Astrocyte (in vitro differentiated cells and primary cell): ENCODE measurements at regions not wholly inside any gene's neighbourhood (a gene's known extent, or its start where the extent isn't known, plus 50 kb on each side); places are given as distances from the start of the nearest gene placed in this dataset.

Source experiments
- DNase-seq: peaks from one replicate; pipeline ENCODE4 v3.0.0-alpha.2; 2010; ENCODE audit warnings: low read depth
- FAIRE-seq: peaks from 2 replicates; lab custom pipeline; 2011; peaks lifted over from hg19 to GRCh38; lab: Jason Lieb, UNC
- H2AFZ ChIP-seq: 2 replicates; pipeline ENCODE4 v1.6.0; 2012; ENCODE audit warnings: low read depth, low read length, inconsistent platforms
- H3K27ac ChIP-seq: 2 replicates; pipeline ENCODE4 v1.5.1; 2011; ENCODE audit warnings: low read depth, low read length, inconsistent platforms
- H3K27me3 ChIP-seq: 2 replicates; pipeline ENCODE4 v1.6.0; 2011; ENCODE audit warnings: low read length, inconsistent platforms; ENCODE audit not compliant: insufficient read depth
- H3K36me3 ChIP-seq: 2 replicates; pipeline ENCODE4 v1.5.1; 2011; ENCODE audit warnings: low read length, inconsistent platforms; ENCODE audit not compliant: insufficient read depth
- H3K4me1 ChIP-seq: 2 replicates; pipeline ENCODE4 v1.5.1; 2011; ENCODE audit warnings: low read length, inconsistent platforms; ENCODE audit not compliant: insufficient read depth
- H3K4me2 ChIP-seq: 2 replicates; pipeline ENCODE4 v1.6.0; 2012; ENCODE audit warnings: low read length, inconsistent platforms
- H3K4me3 ChIP-seq: 2 replicates; pipeline ENCODE4 v1.5.1; 2011; ENCODE audit warnings: low read depth, mild to moderate bottlenecking, low read length, inconsistent platforms; ENCODE audit not compliant: insufficient read depth
- H3K79me2 ChIP-seq: 2 replicates; pipeline ENCODE4 v1.6.0; 2012; ENCODE audit warnings: mild to moderate bottlenecking, low read length, inconsistent platforms; ENCODE audit not compliant: insufficient read depth
- H3K9ac ChIP-seq: 2 replicates; pipeline ENCODE4 v1.6.0; 2012; ENCODE audit warnings: mild to moderate bottlenecking, low read length, inconsistent platforms
- H3K9me3 ChIP-seq: 2 replicates; pipeline ENCODE4 v1.5.1; 2012; ENCODE audit warnings: low read depth, mild to moderate bottlenecking, low read length, inconsistent platforms; ENCODE audit not compliant: insufficient read depth
- H4K20me1 ChIP-seq: 2 replicates; pipeline ENCODE4 v1.6.0; 2012; ENCODE audit warnings: low read length, inconsistent platforms; ENCODE audit not compliant: insufficient read depth
- H3K27ac Mint-ChIP-seq: one replicate; pipeline ENCODE4 v1.8.0; 2021; ENCODE audit warnings: mild to moderate bottlenecking, mixed read lengths; ENCODE audit not compliant: unreplicated experiment
- H3K27me3 Mint-ChIP-seq: one replicate; pipeline ENCODE4 v1.8.0; 2021; ENCODE audit warnings: low read depth, mixed read lengths; ENCODE audit not compliant: unreplicated experiment
- H3K36me3 Mint-ChIP-seq: one replicate; pipeline ENCODE4 v1.8.0; 2021; ENCODE audit warnings: low read depth, mixed read lengths; ENCODE audit not compliant: unreplicated experiment
- H3K4me1 Mint-ChIP-seq: one replicate; pipeline ENCODE4 v1.8.0; 2021; ENCODE audit warnings: low read depth, mixed read lengths; ENCODE audit not compliant: unreplicated experiment
- H3K4me3 Mint-ChIP-seq: one replicate; pipeline ENCODE4 v1.8.0; 2021; ENCODE audit warnings: mild to moderate bottlenecking, moderate library complexity, mixed read lengths; ENCODE audit not compliant: unreplicated experiment
- H3K9me3 Mint-ChIP-seq: one replicate; pipeline ENCODE4 v1.8.0; 2021; ENCODE audit warnings: mild to moderate bottlenecking, mixed read lengths; ENCODE audit not compliant: unreplicated experiment
- EZH2 ChIP-seq: IDR thresholded peaks from 2 replicates; pipeline ENCODE4 v1.6.1; 2012; ENCODE audit warnings: mild to moderate bottlenecking, low read length, inconsistent platforms; ENCODE audit not compliant: insufficient read depth
- TF ChIP-seq, protein P1 (sequence below): IDR thresholded peaks from 2 replicates; pipeline ENCODE4 v1.5.1; 2011; ENCODE audit warnings: low read depth, mild to moderate bottlenecking, inconsistent platforms, low read length, moderate library complexity; ENCODE audit not compliant: insufficient read depth

DNA sequence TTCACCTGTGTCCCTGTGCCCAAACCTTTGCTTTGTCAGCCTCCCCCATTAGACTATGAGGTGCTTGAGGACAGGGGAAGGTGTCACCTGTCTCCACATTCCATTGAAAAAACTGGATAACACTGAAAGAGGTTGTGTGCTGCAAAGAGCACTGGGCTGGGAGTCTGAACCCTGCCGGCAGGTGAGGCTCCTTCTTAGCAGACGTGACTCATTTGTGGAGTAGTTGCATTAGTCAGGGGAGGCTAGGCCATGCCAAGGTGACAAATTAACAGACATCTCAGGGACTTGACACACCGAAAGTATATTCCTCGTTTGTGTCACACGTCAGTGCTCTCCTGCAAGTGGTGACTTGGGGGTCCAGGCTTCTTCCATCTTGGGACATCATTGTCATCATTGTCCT lies 95.9 kb upstream of the STX18 start:
- no peaks in the 10 kb centered on the region for H3K79me2 ChIP-seq
- no peaks in the 10 kb centered on the region for H3K27me3 ChIP-seq
- Mint-ChIP-seq H3K27me3 (no peaks in the 10 kb centered on the region), H3K4me3 (no peak overlapping the region), H3K36me3 (no peaks in the 10 kb centered on the region), H3K4me1 (peaks cover 4% of the 10 kb centered on the region), H3K9me3 (no peaks in the 10 kb centered on the region), H3K27ac (no peak overlapping the region)
- FAIRE-seq = no peak
- no peak overlapping the region for H3K27ac ChIP-seq
- H3K4me2 ChIP-seq = no peak overlapping the region
- H3K36me3 ChIP-seq = no peaks in the 10 kb centered on the region
- H3K4me3 ChIP-seq = no peak overlapping the region
- no peak for TF ChIP-seq EZH2
- TF ChIP-seq, protein P1, sequence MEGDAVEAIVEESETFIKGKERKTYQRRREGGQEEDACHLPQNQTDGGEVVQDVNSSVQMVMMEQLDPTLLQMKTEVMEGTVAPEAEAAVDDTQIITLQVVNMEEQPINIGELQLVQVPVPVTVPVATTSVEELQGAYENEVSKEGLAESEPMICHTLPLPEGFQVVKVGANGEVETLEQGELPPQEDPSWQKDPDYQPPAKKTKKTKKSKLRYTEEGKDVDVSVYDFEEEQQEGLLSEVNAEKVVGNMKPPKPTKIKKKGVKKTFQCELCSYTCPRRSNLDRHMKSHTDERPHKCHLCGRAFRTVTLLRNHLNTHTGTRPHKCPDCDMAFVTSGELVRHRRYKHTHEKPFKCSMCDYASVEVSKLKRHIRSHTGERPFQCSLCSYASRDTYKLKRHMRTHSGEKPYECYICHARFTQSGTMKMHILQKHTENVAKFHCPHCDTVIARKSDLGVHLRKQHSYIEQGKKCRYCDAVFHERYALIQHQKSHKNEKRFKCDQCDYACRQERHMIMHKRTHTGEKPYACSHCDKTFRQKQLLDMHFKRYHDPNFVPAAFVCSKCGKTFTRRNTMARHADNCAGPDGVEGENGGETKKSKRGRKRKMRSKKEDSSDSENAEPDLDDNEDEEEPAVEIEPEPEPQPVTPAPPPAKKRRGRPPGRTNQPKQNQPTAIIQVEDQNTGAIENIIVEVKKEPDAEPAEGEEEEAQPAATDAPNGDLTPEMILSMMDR = no peak
- no peaks in the 10 kb centered on the region for H4K20me1 ChIP-seq
- no peak overlapping the region for H3K9ac ChIP-seq
- DNase-seq = no peak
- H3K9me3 ChIP-seq = no peaks in the 10 kb centered on the region
- no peak overlapping the region for H2AFZ ChIP-seq
- no peaks in the 10 kb centered on the region for H3K4me1 ChIP-seq

DNA sequence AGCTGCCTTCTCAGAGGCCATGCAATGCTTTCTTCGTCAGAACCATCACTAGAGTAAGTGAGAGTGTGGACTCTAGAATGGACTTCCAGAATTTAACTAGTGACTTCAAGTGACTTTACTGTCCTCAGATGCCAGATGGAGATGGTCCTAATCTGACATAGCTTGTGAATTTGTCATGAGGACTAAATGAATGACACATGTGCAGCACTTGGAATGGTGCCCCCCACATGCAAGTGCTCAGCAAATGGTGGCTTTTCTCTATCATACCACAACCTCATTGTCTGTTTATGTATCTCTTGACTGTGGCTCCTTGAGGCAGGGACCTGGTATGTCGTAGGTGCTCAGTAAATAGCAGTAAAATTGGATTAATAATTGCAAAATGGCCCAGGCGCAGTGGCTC lies 91.6 kb upstream of the STX18 start:
- Mint-ChIP-seq H3K4me3 (no peak overlapping the region), H3K36me3 (no peaks in the 10 kb centered on the region), H3K27me3 (no peaks in the 10 kb centered on the region), H3K9me3 (no peaks in the 10 kb centered on the region), H3K4me1 (no peaks in the 10 kb centered on the region), H3K27ac (no peak overlapping the region)
- no peak overlapping the region for H3K4me2 ChIP-seq
- no peak for TF ChIP-seq EZH2
- TF ChIP-seq, protein P1 = no peak
- no peak overlapping the region for H2AFZ ChIP-seq
- no peaks in the 10 kb centered on the region for H3K27me3 ChIP-seq
- H3K9ac ChIP-seq = no peak overlapping the region
- no peaks in the 10 kb centered on the region for H3K9me3 ChIP-seq
- no peak for DNase-seq
- H3K27ac ChIP-seq = no peak overlapping the region
- no peaks in the 10 kb centered on the region for H3K4me1 ChIP-seq
- H4K20me1 ChIP-seq = no peaks in the 10 kb centered on the region
- no peaks in the 10 kb centered on the region for H3K79me2 ChIP-seq
- no peak for FAIRE-seq
- no peaks in the 10 kb centered on the region for H3K36me3 ChIP-seq
- H3K4me3 ChIP-seq = no peak overlapping the region

DNA sequence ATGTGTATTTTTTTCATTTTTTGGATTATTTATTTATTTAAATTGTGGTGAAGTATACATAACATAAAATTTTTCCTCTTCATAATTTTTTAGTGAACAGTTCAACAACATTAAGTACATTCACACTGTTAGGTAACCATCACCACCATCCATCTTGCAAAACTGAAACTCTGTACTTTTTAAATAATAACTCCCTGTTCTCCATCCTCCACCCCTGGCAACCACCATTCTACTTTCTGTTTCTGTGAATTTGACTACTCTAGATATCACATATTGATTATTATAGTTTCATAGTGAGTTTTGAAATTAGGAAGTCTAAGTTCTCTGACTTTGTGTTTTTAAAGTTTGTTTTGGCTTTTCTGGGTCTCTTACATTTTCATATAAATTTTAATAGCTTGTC lies 89.3 kb upstream of the STX18 start:
- DNase-seq (no peak), FAIRE-seq (no peak)
- no peaks in the 10 kb centered on the region for H3K4me1 ChIP-seq
- no peak overlapping the region for H3K4me3 ChIP-seq
- H3K27me3 ChIP-seq = no peaks in the 10 kb centered on the region
- H3K79me2 ChIP-seq = no peaks in the 10 kb centered on the region
- no peaks in the 10 kb centered on the region for H3K36me3 Mint-ChIP-seq
- no peaks in the 10 kb centered on the region for H3K9me3 ChIP-seq
- H3K9me3 Mint-ChIP-seq = no peaks in the 10 kb centered on the region
- H3K27me3 Mint-ChIP-seq = no peaks in the 10 kb centered on the region
- H3K4me1 Mint-ChIP-seq = no peaks in the 10 kb centered on the region
- no peaks in the 10 kb centered on the region for H4K20me1 ChIP-seq
- H3K27ac Mint-ChIP-seq = no peak overlapping the region
- no peak overlapping the region for H3K4me2 ChIP-seq
- H3K36me3 ChIP-seq = no peaks in the 10 kb centered on the region
- H3K27ac ChIP-seq = no peak overlapping the region
- no peak overlapping the region for H3K4me3 Mint-ChIP-seq
- no peak overlapping the region for H2AFZ ChIP-seq
- no peak overlapping the region for H3K9ac ChIP-seq
- TF ChIP-seq EZH2 = no peak
- TF ChIP-seq, protein P1 = no peak
